HFF-Myc (cell line): ENCODE measurements at regions not wholly inside any gene's neighbourhood (a gene's known extent, or its start where the extent isn't known, plus 50 kb on each side); places are given as distances from the start of the nearest gene placed in this dataset.

Experiments used
- DNase-seq: peaks from one replicate; pipeline ENCODE4 v3.0.0-alpha.2; 2011; ENCODE audit warnings: low read depth; ENCODE audit errors: extremely low read depth
- H3K4me3 ChIP-seq: replicated peaks from 2 replicates; pipeline ENCODE4 v1.5.1; 2011; ENCODE audit warnings: low read depth, mild to moderate bottlenecking, control low read depth, low read length
- CTCF ChIP-seq: IDR thresholded peaks from 2 replicates; pipeline ENCODE4 v1.5.1; 2012; ENCODE audit warnings: mild to moderate bottlenecking, low read depth, low read length, control low read depth; ENCODE audit errors: missing control alignments

- TF ChIP-seq CTCF: no peak
- no peak overlapping the region for H3K4me3 ChIP-seq
Observed at GRCh38 chr11:121368364-121369240, 76.0 kb downstream of the SC5D start.

GRCh38 chr11:121369366-121369765 is 76.8 kb downstream of the SC5D start:
- no peak for TF ChIP-seq CTCF
- H3K4me3 ChIP-seq: no peak overlapping the region
- no peak for DNase-seq

More at GRCh38 chr11:121368364-121369240, 76.0 kb downstream of the SC5D start:
- no peak for DNase-seq

- no peak overlapping the region for H3K4me3 ChIP-seq
- DNase-seq: no peak
- TF ChIP-seq CTCF: no peak
Observed at GRCh38 chr11:121372028-121372427, 79.5 kb downstream of the SC5D start.

DNA sequence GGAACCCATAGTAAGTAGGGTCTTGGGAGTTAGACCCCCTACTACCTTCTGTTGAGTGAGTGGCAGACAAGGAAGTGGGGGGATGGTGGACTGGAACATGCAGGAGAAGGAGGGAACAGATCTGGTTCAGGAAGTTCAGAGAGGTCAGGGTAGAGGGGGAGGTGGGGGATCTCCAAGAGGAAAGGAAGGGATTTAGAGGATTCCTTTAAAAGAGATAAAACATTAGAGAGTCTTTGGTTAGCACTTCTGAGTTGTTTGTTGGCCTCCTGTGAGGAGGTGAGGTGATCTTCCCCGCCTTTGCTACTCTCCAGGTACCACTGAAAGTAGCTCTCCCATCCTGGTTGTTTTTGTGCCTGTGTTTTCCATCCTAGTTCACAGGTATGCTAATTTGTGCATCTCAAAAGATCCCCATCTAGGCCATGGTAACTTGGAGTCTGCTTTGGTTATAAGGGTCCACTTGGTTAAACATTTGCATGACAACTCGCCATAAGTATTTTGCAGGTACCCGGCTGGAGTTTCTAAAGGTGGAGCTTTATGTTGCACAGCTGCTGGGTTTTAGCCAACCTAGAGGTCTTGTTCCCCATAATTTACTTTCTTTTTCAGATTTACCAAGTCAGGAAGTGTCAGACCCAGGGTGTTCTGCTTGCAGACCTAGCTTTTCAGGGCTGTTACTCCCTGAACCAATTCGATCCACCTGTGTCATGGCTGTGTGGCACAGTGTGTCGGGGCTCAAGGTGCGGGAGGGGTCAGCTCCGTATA is 79.3 kb upstream of the SORL1 start:
- no peak for DNase-seq
- no peak for TF ChIP-seq CTCF
- H3K4me3 ChIP-seq: no peak overlapping the region

- H3K4me3 ChIP-seq: no peak overlapping the region
- DNase-seq: no peak
- no peak for TF ChIP-seq CTCF
Observed at GRCh38 chr11:121374286-121374985, 77.7 kb upstream of the SORL1 start.

DNA sequence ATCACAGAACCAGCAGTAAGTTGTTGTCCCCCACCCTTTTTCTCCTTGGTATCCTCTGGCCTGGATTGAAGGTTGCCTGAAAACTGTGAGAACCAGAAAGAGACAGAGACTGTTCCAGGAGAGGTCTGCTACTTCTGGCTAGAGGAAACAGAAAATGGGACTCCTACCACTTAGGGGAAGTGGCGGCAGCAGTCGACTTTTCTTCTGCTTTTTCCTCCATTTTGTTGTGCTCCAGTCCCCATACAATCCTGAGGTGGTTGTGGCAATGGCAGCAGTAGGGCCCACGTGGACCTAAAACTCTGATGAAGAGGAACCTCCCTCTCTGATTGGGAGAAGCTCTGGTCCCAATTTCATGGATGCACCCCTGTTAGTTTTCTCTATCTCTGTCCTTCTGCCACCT is 76.0 kb upstream of the SORL1 start:
- no peak for TF ChIP-seq CTCF
- no peak overlapping the region for H3K4me3 ChIP-seq
- no peak for DNase-seq
